Activated CD4-positive, alpha-beta T cell treated with anti-CD3 and anti-CD28 coated beads, Interleukin-2, Interleukin-4, amounts not matched to agents 100 ng/mL and 50 ng/mL, durations not matched to agents 16 hours and 8 hours (primary cell): ENCODE measurements at regions not wholly inside any gene's neighbourhood (a gene's known extent, or its start where the extent isn't known, plus 50 kb on each side); places are given as distances from the start of the nearest gene placed in this dataset.
"Not testable (repeated sequence)": the region's sequence is repeated elsewhere in the genome, so short reads cannot be mapped to it uniquely, and the experiment has no call there.

Experiments
- DNase-seq: peaks from one replicate; pipeline ENCODE4 v3.0.0-alpha.2; 2020; ENCODE audit warnings: low spot score

DNA sequence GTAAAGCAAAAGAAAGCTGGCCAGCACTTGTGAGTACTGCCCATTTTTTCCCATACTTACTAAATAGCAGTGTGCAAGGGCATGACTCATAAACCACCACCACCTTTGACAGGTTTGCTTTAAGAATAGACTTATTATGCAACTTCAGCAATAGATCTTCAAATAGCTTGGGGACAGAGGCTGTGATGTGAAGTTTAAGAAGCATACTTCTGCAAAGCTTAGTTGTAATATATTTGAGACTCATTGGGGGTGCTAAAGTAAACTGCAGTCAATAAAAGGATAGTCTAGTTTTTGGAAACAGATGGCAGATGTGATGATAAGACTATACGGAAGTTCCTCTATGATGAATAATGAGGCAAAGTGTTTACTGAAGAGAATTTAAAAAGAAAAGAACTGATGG is 210.0 kb downstream of the PLA2G4A start:
- no peak for DNase-seq

DNA sequence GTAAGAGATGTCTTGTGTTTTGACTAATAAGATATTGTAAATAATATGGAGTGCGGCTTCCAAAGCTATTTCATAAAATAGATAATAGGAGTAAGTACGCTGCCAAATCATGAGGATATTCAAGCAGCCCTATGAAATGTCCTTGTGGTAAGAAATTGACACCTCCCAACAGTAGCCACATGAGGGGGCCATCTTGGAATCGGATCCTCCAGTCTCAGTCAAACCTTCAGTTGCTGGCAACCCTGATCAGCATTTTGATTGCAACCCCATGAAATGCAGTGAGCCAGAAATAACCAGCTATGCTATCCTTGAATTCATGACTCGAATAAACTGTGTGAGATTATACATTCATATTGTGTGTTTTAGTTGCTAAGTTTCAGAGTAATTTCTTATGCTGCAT is 212.4 kb downstream of the PLA2G4A start:
- DNase-seq: no peak

DNA sequence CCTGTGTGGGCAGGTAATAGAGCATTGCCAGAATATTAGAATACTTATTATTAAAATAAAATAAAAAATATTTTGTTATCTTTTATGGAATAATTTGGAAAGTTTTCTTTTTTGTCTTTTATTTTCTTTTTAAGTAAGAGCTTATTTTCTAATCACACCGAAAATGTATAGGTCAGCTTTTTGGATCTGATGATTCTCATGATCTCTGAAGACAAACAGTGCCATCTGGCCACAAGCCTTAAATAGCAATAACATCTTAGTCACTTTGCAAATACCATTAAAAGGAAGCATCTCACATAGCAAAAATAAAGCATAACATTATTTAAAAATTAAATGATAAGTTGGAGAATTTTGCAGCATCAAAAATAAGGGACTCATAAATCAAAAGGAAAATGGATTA is 213.8 kb downstream of the PLA2G4A start:
- no peak for DNase-seq

DNA sequence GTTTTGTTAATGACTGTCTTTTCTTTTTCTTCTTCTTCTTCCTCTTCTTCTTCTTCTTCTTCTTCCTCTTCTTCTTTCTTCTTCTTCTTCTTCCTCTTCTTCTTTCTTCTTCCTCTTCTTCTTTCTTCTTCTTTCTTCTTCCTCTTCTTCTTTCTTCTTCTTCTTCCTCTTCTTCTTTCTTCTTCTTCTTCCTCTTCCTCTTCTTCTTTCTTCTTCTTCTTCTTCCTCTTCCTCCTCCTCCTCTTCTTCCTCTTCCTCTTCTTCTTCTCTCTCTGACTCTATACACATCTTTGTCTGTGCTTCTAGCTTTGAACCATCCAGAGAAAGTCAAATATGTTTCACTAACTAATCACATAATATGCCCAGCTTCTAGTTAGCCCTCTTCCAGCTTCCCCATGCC is 214.7 kb downstream of the PLA2G4A start:
- not testable (repeated sequence) for DNase-seq

DNA sequence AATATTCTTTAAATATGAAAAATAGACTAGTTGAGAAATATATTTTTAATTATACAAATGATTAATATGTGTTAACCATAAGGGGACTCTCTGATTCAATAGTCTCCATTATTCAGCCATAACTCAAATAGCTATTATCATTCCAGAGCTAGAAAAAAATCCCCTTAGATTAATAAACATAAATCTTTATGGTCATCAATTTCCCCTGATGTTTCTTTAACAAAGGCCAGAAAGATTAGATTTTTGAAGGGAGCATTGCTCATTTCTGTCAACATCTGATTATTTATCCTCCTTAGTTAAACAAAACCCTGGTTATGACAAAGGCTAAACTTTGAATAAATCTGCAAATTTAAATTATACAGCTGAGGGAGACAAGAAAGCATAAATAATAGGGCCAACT is 215.7 kb downstream of the PLA2G4A start:
- no peak for DNase-seq

DNA sequence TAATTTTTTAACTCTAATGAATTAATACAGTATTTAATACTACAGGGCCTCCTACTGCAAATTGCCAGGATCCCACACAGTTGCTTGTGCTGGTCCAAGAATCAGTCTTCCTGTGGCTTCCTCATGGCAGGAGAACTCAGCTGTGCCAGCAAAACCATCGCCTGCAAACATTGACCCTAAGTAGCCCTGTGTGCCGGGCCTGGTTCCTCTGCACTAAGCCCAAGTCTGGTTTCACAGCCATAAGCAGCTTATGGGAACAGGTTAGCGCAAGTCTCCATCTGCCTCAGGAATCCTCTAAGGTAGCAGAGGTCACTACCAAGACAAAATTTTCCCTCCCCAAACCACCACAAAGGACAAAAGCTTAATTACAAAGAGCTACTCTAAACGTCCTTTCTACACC is 216.6 kb downstream of the PLA2G4A start:
- no peak for DNase-seq

DNA sequence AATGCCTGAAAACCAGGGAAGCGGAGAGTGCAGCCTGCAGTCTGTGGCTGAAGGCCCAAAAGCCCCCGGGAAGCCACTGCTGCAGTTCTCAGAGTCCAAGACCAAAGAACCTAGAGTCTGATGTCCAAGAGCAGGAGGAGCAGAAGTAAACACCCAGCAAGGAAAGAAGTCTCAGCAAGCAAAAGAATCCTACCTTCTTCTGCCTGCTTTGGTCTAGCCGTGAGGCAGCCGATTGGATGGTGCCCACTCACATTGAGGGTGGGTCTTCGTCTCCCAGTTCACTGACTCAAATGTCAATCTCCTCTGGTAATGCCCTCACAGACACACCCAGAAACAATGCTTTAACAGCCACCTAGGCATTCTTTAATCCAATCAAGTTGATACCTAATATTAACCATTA is 217.5 kb downstream of the PLA2G4A start:
- no peak for DNase-seq

DNA sequence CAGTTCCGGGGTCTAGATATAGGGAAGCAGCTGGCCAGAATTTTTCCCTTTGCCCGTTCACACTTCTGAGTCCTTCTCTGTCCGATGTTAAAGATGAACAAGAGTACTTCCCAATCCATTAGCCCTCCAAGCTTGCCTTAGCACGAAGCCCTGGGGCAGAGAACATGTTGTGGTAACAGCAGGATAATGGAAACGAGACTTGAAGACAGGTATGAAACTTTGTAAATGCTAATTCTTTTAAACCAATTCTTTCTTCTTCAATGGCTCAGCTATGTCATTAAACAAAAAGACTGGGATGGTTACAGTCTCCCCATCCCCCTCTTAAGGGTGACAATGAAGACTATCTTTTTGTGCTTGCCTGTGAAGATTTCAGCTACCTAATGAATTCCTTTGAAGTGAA is 218.5 kb downstream of the PLA2G4A start:
- DNase-seq: no peak

DNA sequence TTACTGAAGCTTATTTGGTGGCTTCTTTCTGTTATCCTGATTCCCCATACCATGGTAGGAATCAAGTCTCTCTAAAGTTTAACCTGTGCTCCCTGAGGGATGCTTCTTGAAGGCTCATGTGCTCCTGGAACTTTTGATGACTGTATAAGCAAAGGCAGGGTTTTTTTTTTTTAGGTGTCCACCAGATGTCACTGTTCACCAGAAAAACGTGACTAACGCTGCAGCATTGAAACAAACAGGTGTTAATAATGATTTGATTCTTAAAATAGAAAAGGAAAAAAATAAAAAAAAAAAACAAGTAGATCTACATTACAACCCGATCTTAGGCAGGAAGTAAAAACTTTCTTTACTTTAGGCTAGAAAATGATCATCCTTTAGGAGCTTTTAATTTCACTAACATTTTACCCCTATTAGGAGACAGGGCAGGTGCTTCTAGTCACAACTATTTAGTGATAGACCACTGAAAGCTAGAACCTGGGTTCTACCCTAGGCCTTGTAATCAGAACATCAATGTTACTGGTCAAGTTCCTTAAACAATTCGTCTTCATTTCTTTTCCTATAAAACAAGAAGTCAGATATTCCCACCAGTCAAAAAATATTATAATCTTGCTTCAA is 223.0 kb downstream of the PLA2G4A start:
- DNase-seq: peak; percentile 23

DNA sequence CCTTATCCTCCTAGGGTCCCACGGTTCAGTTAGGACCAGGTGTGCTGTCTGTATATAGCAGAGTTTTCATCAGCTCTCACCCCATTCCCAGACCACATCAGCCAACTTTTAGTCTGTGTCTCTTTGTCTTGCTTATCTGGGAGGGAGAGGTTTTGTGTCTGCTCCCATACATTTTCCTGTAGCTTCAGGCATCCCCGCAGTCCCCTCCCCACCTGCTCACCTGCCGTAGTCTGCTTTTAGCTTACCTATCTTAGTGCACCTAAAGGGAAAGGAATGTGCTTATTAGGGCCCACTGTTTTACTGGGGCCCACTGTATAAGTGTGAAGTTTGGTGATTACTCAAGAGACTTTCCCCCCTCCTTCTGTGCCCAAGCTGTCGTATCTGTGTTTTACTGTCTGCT is 225.1 kb downstream of the PLA2G4A start:
- DNase-seq: no peak

DNA sequence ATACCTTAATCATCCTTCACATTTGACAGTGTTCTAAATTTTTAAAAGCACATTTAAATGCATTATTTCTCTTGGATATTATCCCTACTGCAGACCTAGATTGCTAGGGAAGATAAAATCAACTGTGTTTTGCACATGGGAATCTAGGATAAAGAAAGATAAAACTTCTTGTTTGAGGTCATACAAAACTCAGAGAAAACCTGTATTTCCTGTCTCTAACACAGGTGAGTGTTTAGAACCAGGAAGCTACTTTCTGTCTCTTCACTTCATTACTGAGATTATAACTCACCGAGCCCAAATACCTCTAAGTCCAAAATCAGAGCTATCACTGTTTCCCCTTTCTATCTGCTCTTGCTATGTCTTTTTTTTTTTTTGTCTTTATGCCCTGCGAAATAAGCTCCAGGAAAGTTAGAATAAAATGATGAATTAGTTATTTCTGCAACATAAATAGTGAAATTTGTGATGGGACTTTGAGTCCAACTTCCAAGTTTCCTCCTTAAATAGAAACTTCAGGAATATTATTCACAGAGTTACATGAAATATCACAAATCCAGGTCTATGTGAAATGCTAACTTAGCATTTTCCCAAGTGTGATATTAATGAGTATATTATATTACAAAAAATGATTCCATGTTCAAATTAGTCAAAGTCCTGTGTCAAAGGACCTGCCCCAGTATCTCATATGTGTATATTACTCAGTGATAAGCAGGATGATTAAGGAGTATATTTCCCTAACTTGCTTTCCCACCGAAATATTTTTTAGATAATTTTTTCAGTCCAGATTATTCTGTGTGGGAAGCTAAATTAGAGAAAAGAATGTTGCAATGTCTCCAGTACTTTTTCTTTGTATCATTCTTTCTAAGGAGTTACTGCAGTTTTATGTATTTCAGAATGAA is 226.4 kb downstream of the PLA2G4A start:
- DNase-seq: no peak

DNA sequence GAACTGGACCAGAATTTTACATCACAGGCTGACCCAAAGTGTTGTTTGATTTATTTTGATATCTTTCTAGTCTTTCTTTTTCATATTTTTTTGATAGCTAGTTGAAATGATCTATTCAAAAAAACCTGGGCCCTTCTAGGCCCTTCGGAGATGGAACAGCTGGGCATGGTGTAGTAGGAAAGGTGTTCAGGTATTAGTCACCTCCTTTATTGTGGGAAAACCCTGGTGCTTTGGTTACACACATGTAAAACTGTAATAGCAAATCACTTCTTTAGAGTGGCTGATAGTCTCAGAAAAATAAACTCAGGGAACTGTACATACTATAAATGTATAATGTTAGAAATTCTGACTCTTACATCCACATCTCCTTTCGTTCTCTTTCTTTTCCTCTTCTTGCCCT is 234.5 kb downstream of the PLA2G4A start:
- no peak for DNase-seq

DNA sequence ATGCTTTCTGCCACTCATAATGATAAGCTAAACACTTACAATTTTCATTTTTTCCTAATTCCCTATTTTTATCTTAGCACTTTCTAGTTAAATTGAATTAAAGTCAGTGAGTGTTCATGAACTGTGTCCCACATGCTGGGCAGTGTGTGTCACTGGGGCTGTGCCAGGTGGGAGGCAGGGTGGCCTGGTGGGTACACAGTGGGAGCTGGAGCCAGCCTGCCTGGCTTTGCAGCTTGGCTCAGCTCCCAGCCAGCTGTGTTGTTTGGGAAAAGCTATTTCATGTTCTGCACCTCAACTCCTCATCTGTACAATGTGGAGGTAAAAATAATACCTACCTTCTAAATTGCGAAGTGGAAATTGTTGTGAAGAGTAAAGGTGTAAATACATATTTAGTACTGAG is 238.4 kb downstream of the PLA2G4A start:
- no peak for DNase-seq

DNA sequence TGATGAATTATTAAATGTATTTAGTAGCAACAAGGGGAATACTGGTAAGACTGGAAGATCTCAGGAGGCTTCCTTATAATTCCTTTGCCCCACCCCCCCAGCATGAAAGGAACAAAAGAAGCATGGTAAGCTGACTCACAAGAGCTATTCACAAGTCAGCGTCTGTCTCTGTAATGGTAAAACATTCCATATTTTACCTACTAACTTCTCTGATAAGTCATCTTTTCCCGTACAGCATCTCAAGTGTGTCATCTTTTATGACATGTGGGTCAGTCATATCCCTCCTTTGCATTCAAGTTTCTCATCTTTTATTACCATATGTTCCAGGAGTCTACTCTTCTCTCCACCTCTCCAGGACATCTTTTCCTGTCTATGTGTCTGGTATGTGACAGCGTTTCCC is 241.3 kb downstream of the PLA2G4A start:
- no peak for DNase-seq

DNA sequence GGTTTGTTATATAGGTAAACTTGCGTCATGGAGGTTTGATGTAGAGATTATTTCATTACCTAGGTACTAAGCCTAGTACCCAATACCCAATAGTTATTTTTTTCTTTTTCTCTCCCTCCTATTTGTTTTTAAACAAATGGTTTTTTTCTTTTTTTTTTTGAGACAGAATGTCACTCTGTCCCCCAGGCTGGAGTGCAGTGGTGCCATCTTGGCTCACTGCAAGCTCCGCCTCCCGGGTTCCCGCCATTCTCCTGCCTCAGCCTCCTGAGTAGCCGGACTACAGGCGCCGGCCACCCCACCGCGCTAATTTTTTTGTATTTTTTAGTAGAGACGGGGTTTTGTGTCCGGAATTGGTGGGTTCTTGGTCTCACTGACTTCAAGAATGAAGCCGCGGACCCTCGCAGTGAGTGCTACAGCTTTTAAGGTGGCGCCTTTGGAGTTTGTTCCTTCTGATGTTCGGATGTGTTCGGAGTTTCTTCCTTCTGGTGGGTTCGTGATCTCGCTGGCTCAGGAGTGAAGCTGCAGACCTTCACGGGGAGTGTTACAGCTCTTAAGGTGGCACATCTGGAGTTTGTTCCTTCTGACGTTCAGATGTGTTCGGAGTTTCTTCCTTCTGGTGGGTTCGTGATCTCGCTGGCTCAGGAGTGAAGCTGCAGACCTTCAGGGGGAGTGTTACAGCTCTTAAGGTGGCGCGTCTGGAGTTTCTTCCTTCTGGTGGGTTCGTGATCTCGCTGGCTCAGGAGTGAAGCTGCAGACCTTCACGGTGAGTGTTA is 243.7 kb downstream of the PLA2G4A start:
- DNase-seq: not testable (repeated sequence)

DNA sequence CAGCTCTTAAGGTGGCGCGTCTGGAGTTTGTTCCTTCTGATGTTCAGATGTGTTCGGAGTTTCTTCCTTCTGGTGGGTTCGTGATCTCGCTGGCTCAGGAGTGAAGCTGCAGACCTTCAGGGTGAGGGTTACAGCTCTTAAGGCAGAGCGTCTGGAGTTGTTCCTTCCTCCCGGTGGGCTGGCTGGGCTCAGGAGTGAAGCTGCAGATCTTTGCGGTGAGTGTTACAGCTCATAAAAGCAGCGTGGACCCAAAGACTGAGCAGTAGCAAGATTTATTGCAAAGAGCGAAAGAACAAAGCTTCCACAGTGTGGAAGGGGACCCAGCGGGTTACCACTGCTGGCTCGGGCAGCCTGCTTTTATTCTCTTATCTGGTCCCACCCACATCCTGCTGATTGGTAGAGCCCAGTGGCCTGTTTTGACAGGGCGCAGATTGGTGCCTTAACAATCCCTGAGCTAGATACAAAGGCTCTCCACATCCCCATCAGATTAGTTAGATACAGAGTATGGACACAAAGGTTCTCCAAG is 244.3 kb downstream of the PLA2G4A start:
- DNase-seq: peak; percentile 18

DNA sequence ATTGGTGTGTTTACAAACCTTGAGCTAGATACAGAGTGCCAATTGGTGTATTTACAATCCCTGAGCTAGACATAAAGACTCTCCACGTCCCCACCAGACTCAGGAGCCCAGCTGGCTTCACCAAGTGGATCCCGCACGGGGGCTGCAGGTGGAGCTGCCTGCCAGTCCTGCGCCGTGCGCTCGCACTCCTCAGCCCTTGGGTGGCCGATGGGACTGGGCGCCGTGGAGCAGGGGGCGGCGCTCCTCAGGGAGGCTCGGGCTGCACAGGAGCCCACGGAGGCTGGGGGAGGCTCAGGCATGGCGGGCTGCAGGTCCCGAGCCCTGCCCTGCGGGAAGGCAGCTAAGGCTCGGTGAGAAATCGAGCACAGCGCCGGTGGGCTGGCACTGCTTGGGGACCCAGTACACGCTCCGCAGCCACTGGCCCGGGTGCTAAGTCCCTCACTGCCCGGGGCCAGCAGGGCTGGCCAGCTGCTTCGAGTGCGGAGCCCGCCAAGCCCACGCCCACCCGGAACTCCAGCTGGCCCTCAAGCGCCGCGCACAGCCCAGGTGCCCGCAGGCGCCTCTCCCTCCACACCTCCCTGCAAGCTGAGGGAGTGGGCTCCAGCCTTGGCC is 245.0 kb downstream of the PLA2G4A start:
- not testable (repeated sequence) for DNase-seq

DNA sequence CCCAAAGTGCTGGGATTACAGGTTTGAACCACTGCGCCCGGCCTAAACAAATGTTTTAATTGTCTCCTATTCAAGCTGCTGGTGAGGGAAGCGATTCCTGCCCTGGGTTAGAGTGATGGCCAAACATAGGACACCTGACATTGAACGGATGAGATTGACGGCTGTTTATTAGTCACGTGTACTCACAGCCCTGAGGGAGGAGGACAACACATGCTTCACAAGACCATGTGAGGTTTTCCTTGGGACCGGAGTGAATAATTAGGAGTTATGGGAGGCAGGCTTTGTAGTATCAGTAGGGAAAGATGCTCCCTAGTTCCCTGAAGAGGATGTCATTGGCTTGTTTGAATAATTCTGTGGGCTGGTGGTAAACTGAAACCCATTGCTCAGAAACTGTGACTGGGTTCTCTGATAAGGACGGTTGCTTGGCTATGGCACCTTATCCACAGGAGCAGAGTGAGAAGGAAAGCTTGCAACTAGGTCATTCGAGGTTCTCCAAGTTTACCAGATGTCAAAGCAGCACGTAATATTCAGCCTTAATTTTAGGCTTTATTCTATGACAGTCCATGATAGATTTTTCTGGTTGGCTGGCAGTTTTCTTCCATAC is 245.8 kb downstream of the PLA2G4A start:
- no peak for DNase-seq

DNA sequence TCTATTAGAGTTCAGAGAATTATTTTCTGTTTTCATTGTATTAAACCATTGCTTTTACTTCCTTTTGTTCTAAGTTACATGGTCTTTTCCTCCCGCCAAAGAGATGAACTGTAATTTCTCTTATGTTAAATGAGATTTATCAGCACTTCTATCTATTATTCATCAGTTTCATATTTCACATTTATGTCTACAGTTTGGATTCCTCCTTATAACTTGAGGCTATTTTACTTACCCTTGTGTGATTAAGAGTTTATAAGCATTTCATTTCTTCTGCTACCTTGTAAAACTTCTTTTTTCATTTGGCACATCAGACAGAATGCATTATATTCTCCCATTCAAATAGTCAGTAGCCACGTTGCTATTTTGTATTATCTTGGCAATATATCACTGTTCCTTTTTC is 248.2 kb downstream of the PLA2G4A start:
- DNase-seq: no peak

DNA sequence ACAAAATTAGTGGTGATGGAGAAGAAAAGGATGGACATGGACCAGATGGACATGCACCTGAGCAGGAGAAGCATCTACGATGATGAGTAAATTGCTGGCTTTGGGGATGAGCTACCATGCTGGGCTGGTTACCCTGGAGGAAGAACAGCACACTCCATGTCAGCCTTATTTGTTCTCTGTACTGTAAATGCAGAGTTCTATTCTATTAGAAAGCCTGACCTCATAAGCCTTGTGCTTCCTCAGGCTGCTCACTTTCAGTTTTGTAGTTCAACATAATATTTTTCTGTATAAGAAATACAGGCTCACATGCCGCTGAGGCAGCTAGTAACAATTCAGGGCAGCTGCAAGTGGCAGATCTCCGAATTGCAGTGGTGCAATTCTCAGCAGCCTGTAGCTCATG is 249.6 kb downstream of the PLA2G4A start:
- no peak for DNase-seq

DNA sequence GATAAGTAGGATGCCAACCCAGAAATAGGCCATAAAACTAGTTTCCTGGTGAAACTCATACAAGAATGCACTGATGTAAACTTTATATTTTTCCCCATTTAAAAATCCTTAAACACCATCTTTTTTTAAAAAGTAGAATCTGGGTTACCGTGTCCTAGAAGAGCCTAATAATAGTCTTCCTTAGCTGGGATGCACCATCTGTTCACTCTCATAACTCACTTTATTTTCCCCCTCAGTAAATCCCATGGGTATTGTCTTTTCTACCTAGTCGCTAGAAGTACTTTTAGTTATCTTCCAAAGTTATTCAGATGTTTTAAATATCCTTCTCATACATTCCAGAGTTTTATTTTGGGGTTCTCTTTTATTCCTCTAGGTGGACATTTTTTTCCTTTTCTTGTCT is 250.2 kb downstream of the PLA2G4A start:
- DNase-seq: no peak

DNA sequence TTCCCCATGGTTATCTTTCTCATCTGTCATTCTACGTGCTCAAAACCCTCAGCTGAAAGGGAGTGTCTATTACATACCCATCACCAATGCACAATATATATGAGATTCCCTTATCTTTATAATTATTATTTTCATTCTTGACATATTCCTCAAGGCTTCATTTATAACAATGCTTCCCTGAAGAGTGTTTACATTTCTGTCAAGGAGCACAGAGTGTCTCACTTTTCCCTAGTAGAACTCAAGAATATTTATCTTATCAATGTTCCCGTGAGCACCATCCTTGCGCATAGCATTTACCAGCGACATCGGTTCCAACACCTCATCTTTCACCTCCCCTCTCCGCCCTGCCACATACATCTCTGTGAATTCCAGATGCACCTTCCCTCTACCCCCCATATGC is 250.6 kb downstream of the PLA2G4A start:
- DNase-seq: no peak
